Caki2 (cell line): ENCODE measurements at regions not wholly inside any gene's neighbourhood (a gene's known extent, or its start where the extent isn't known, plus 50 kb on each side); places are given as distances from the start of the nearest gene placed in this dataset.

Source experiments
- DNase-seq: peaks from one replicate; pipeline ENCODE4 v3.0.0-alpha.2; 2015; ENCODE audit warnings: low read depth
- in situ Hi-C: cut with HindIII; loops from 2 replicates; pipeline ENCODE4 v1.10.0; 2016; ENCODE audit warnings: low sequenced_read_pairs, low pct_unique_long_range_greater_than_20kb, mixed read lengths

DNA sequence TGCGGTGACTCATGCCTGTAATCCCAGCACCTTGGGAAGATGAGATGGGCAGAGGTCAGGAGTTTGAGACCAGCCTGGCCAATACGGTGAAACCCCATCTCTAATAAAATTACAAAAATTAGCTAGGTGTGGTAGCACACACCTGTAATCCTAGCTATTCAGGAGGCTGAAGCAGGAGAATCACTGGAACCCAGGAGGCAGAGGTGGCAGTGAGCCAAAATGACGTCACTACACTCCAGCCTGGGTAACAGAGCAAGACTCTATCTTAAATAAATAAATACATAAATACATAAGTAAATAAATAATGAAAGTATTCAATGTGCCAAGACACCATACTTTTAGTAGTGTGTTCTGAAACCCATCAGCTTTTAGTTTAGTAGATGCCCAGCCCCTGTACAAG lies 308.1 kb upstream of the FLRT2 start:
- DNase-seq = no peak
- in situ Hi-C loops = no loop called here

DNA sequence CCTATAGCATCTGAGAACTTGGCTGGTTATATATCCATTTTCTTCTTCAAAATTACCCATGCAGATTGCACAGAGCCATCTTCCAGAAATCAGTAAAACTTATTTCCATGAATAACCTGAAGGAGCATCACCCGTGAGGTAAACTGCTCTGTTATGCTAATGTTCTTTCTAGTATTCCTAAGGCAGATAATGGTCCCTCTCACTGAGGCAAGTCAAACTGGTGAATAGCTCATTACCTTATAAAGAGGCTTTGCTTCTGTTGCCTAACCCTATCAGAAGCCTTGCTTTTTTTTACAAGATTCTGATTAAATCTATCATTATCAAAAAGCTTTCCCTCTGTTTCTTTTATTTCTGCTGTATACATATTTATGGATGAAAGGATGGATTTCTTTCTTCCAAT lies 307.6 kb upstream of the FLRT2 start:
- DNase-seq = no peak
- in situ Hi-C loops = no loop called here

DNA sequence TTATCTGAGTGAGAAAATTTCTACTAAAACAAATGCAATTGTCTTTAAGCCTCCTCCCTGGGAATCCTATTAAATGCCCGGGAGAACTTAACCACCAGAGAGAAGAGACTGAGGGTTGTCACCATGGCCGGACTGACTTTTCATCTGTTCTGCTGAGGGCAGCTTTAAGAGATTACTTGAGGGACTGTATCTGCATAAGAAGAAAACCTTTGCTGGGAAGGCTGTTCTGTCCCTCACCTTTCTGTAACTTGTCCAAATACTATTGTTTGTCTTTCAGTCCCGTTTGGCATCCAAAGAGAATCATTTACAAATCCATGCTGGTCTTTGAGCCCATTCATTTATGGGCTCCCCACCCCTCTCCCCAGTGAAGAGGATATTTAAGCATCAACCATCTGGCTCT lies 306.3 kb upstream of the FLRT2 start:
- in situ Hi-C loops = no loop called here
- no peak for DNase-seq

DNA sequence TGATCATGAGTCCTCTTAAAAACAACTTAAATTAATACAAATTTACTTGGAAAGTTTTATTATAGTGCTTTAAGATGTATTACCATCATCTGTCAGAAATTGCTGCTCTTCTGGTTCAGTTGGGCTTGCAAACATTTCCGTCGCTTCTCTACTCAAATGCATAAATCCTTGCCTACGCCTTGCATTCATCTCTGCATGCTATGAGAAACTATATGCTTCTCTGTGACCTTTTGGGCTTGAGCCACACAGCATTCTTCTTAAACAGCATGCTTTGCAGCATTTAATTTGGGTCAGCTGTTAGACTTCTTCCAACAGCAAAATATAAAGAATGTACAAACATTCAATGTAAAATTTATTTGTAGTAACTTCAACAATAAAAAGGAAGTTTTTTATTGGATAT lies 305.7 kb upstream of the FLRT2 start:
- in situ Hi-C loops = no loop called here
- no peak for DNase-seq

DNA sequence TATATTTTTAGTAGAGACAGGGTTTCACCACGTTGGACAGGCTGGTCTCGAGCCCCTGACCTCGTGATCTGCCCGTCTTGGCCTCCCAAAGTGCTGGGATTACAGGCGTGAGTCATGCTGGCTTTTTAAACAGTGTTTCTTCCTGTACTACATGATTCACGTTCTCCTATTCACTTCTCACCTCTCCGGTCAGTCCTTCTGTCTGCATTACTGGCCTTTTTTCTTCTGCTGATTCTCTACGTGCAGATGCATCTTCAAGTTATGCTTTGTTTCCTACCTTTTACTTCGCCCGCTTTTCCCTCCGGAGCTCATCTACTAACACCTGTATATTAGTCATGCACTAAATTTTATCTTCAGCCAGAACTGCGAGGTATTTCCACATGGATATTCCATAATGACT lies 296.2 kb upstream of the FLRT2 start:
- in situ Hi-C loops = no loop called here
- peak; percentile 45 for DNase-seq

DNA sequence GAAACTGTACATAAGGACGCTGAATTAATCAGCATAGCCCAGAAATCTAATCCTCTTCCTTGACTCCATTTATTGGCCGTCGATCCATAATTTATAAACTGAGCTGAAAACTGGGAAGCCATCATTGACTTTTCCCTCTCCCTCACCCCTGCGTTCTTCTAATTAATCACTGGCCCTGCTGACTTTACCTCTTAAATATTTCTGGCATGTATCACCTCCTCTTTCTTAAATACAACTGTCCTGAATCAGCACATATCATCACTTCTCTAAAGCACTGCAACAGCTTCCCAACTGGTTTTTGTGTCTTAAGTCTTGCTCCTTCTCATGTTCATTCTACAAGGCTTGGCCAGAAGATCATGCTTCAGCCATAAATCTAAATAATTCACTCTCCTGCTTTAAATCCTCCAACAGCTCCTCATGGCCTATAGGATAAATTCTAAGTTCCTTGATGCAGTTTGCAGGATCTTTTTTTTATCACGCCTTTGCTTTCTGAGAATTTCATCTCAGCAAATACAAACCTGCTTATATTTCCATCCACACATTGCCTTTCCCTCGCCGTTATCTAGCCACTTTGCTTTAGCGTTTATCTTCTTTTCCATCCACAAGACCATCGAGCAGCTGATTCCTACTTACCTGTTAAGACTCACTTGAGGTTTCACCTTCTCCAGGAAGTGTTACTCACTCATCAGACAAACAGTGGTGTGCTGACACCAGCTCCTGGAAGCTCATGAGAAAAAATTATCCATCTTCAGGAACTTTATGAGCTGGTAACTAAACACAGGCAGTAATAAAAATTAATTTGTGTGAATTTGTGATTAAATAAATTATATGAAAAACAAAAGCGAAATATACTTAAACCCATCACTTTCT lies 295.6 kb upstream of the FLRT2 start:
- peak; percentile 41 for DNase-seq
- in situ Hi-C loops = no loop called here

DNA sequence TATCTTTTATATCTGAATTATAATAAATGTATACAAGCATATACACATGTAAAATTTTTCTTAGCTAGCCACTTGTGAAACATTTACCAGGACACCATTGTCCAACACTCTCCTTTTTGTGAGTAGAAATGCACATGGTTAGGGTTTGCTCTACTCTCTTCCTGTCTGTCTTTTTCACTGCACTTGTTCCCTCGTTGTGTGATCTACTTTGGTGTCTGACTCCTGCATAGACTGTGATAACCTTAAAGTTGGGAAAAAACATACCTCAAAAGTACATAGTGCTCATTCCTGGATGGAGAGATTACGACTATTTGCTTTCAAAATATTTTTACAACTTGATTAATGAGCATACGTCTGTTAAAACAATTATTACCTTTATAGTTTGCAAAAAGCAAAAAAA lies 294.1 kb upstream of the FLRT2 start:
- in situ Hi-C loops = no loop called here
- DNase-seq = no peak

DNA sequence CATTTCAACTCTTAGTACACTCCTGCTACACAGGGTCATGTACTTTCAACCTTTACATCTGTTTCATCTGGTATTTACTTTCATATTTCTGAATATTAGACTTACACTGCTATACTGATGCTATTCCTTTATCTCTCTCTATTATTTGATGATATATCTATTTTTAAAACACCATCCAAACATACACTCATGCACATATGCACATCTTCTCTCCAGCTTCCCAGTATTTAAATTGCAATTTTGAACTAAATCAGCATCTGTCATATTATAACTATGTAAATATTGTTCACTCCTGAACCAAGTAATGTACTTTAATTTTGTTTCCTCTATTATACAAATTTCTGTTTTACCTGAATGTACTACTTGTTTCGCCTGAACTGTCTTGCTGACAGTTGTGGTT lies 293.6 kb upstream of the FLRT2 start:
- no peak for DNase-seq
- in situ Hi-C loops = no loop called here

DNA sequence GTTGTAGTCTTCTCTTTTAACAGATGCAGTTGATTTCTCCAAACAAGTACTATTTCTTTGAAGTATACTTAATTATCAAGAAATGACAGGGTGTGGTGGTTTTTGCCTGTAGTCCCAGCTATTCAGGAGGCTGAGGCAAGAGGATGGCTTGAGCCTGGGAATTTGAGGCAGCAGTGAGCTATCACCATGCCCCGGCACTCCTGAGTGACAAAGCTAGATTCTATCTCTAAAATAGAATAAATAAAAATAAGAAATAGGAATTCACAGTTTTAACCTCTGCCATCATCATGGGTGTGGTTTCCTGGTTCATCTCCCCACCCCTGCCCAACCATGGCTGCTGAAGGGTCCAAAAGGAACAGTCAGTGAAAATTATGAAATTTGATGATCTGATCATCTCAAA lies 290.2 kb upstream of the FLRT2 start:
- DNase-seq = no peak
- in situ Hi-C loops = no loop called here

DNA sequence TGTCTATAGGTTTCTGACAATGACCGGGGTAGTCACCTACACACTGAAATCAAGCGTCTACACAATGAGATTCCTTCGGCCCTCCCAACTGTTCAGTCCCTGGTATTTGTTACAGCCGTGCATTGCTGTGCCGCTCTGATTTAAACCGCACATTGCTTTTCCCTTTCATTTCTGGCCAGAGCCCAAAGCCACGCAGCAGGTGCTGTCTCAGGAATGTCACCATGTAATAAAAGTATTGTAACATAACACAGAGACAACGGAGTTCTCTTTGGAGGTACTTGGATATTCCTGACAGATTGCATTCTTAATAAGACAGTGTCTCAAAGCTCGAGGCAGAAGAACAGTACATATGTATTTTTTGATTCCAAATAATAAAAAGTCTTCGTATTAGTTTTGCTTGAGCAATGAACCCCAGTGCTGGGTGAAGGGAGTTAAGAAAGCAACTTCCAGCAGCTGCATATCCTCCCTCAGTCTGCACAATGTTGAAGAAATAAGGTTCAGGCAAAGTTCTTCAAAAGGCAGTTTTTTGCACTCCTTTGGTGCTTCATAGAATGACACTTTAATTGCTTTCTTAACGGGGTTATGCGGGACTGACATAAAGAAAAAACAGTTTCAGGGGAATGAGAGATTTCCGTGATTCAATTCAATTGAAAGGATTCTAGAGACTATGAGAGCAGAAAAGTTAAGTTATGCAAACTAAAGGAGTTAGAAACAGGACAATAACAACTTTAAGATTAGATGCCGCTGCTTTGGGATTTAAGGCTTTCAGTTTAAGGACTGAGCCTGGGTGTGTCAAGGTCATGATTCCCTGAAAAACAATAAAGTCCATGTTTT lies 288.7 kb upstream of the FLRT2 start:
- DNase-seq = no peak
- in situ Hi-C loops = no loop called here

DNA sequence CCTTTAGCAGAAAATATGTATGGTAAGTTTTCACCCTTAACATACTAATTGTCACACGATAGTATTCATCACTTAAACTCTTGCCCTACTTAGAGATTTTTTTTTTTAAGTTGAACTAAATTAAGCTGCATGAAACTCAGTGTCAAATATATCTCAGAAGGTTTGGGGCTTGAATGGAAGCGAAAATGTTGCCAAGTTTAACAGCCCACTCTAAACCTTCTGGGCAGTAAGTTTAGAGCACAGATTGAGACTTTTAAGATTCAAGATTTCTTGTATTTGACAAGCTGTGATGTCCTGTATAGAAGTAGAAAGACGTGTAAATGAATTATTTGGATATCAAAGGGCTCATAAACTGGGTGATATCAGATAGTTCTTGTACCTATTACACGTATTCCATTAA lies 287.3 kb upstream of the FLRT2 start:
- in situ Hi-C loops = no loop called here
- no peak for DNase-seq

DNA sequence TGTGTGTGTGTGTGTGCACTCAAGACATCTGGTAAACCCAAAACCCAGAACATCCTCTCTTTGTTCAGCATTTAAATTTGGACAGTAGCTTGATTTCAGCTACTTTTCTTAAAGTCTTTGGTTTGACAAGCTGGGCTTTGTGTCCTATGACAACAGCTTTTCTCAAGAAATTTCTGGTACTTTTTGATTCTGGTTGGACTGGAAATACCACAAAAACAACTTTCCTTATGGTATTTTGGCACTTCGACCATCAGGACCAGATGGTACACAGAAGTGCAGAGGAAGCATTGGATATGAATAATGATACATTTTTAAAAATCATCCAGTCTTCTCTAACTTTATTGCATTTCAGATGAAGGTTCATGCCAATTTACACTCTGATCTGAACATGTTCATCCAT lies 286.6 kb upstream of the FLRT2 start:
- no peak for DNase-seq
- in situ Hi-C loops = no loop called here

DNA sequence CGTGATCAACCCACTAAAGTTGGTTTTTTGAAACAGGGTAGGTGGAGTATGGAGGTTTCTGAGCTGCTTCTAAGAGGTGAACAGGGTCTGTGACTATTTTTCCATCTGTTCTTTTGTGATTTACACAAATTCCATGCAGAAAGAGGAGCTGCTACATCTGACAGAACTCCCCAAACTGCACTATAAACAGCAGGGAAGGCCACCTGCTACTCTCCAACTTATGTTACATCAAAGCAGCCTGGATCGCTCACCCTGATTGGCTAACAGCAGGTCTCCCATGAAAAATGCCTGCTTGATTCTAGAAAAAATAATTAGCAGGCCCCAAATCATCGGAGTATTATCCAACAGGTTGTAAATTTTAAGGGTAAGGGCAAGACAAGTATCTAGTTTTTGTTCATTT lies 282.9 kb upstream of the FLRT2 start:
- DNase-seq = no peak

DNA sequence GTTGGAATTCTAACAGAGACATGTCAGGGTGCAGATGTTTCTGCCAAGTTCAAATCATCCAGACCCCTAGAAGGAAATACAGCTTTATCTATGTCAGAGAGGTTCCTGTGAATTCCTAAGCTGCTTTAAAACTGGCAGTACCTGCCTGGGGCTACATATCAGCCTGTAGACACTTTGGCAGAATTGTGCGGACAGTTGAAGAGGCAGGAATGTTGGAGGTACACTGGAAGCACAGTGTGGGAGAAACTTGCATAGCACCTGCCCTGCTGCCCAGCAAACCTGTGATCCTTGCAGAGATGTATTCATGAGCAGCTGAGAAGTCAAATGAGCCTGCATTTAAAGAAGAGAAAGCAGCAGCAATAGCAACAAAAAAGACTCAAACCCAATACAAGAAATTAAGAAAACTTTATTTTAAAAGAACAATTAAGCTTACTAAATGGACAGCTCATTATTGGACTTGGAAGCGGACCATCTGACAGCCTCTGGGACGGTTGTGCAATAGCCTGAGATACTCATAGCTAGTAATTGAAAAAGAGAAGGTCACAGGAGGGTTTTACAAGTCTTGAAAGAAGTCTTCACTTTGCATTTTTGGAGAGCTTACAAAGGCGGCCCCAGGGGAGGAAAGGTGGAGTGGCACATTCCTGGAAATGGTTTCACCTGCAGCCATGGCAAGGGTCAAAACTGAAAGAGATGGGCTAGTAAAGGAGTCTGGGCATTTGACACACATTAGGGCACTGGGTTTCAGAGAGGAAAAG lies 280.9 kb upstream of the FLRT2 start:
- in situ Hi-C loops = no loop called here
- DNase-seq = no peak

More for the DNA sequence above, 282.9 kb upstream of the FLRT2 start:
- in situ Hi-C loops = no loop called here

DNA sequence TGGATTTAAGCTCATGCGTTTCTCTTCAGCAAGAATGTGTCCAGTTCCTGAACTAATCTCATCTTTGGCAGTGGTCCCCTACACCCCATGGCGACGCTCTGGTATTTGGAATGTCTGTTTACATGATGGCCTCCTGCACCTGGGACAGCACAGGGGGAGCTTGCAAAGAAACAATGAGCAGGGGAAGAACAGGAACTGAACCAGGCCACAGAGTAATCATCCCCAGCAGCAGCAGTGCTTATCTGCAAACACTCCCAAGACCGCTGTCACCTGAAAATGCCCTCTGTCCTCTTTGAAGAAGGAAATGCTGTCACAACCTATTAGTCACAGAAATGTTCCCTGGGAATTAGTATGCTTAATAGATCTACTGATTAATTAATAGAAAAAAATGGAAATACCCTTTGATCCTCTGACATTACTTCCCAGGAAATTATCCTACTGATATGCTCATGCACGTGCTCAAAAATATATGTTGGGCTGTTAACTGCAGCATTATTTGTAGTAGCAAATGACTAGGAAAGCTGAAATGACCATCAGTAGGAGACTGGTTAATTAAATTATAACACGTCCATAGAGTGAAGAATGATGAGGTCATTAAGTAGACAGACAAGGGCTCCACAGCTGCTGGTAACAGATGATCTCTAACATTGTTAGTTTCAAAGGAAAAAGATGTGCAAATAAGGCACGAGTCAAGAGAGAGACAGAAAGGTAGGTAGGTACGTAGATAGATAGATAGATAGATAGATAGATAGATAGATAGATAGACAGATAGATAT lies 279.3 kb upstream of the FLRT2 start:
- in situ Hi-C loops = no loop called here
- DNase-seq = no peak

DNA sequence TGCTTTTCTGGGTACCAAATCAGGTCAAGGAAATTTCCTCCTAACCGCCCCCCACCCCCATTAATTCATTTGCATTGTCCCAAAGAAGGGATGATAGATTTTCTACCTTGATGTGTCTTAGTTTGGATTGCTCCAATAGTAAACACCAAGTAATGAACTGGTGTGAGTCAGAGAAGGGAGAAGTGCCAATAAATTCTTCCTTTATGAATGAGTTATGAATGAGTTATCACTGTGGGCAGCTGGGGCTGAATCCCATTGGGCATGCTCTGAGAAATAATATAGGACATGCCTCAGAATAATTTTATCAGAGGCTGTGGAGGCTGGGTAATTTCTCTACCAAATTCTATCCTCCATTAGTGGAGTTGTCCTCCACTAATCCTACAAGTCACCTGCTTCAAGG lies 277.9 kb upstream of the FLRT2 start:
- in situ Hi-C loops = no loop called here
- DNase-seq = no peak

DNA sequence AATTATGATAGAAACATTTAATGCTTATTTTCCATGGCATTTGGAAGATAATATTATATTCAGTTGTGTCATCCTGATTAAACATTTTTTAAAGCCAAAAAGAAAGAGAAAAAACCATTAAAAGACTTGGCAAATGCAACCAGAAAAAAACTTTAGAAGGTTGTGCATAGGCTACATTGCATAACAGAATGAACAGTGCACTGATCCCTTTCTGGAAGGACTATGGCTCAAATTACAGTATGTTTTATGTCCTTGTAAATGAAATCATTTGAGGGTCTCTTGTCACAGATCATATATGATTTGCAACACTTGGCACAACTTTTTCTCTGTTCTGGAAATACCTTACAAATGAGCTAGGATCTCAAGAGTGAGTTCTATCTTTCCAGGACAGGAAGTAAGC lies 275.2 kb upstream of the FLRT2 start:
- DNase-seq = no peak
- in situ Hi-C loops = no loop called here

DNA sequence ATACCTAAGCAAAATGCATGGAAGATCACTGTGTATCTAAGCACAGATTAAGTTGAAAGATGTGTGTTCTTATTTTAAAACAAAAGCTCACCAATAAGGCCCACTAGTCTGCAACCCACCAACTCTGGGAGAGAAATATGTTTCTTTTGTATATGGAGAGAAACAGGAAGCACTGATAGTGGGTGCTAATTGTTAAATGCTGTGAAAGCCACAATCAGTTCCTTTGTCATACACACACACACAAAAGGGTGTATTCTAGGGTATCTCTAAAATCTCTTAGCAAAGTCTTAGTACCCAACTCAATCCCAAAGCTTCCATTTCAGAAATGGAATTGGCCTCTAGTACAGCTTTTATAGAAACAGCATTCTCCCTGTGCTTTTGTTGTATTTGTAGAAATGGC lies 272.7 kb upstream of the FLRT2 start:
- DNase-seq = no peak
- in situ Hi-C loops = no loop called here
